Chondrocyte (in vitro differentiated cells): ENCODE measurements at regions not wholly inside any gene's neighbourhood (a gene's known extent, or its start where the extent isn't known, plus 50 kb on each side); places are given as distances from the start of the nearest gene placed in this dataset.
"Not testable (repeated sequence)": the region's sequence is repeated elsewhere in the genome, so short reads cannot be mapped to it uniquely, and the experiment has no call there.

ENCODE experiments used
- DNase-seq: peaks from one replicate; pipeline ENCODE4 v3.0.0; 2021; ENCODE audit warnings: mixed read lengths, low spot score
- H3K27ac Mint-ChIP-seq: one replicate; pipeline ENCODE4 v1.8.0; 2021; ENCODE audit warnings: mild to moderate bottlenecking, moderate library complexity, mixed read lengths; ENCODE audit not compliant: unreplicated experiment
- H3K27me3 Mint-ChIP-seq: 2 replicates; pipeline ENCODE4 v1.8.0; 2021; ENCODE audit warnings: low read depth, mixed read lengths
- H3K36me3 Mint-ChIP-seq: 2 replicates; pipeline ENCODE4 v1.8.0; 2021; ENCODE audit warnings: low read depth, mixed read lengths
- H3K4me1 Mint-ChIP-seq: 2 replicates; pipeline ENCODE4 v1.8.0; 2021; ENCODE audit warnings: low read depth, mild to moderate bottlenecking, mixed read lengths
- H3K4me3 Mint-ChIP-seq: one replicate; pipeline ENCODE4 v1.8.0; 2021; ENCODE audit warnings: mild to moderate bottlenecking, moderate library complexity, mixed read lengths; ENCODE audit not compliant: unreplicated experiment
- H3K9me3 Mint-ChIP-seq: 2 replicates; pipeline ENCODE4 v1.8.0; 2021; ENCODE audit warnings: low read depth, mixed read lengths
- TF ChIP-seq, protein P1 (sequence below): fragments of 200-600 bp; sonication (generic); IDR thresholded peaks from 2 replicates; pipeline ENCODE4 v1.5.0; 2021; ENCODE audit warnings: antibody characterized with exemption, mild to moderate bottlenecking, moderate library complexity

DNA sequence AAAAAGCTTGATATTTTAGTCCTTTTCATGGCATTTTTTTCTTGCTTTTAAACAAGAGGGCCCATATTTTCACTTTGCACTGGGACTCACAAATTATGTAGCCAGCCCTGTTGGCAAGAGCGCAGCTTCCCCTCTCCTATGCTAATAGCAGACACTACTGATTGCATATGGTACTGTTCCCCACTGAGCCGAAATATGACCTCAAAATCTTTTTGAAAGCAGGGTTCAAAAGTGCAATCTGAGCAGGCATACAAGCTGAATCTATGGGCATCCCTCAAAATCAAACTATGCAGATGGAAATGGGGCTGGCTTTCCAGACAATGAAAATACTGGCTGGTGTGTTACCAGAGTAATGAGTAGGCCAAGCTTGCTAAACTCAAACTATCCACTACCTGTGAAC is 225.2 kb upstream of the SETMAR start:
- H3K36me3 Mint-ChIP-seq, result peaks cover 4% of the 10 kb centered on the region
- TF ChIP-seq, protein P1, sequence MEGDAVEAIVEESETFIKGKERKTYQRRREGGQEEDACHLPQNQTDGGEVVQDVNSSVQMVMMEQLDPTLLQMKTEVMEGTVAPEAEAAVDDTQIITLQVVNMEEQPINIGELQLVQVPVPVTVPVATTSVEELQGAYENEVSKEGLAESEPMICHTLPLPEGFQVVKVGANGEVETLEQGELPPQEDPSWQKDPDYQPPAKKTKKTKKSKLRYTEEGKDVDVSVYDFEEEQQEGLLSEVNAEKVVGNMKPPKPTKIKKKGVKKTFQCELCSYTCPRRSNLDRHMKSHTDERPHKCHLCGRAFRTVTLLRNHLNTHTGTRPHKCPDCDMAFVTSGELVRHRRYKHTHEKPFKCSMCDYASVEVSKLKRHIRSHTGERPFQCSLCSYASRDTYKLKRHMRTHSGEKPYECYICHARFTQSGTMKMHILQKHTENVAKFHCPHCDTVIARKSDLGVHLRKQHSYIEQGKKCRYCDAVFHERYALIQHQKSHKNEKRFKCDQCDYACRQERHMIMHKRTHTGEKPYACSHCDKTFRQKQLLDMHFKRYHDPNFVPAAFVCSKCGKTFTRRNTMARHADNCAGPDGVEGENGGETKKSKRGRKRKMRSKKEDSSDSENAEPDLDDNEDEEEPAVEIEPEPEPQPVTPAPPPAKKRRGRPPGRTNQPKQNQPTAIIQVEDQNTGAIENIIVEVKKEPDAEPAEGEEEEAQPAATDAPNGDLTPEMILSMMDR, result no peak
- DNase-seq, result no peak
- H3K27ac Mint-ChIP-seq, result no peak overlapping the region
- H3K4me3 Mint-ChIP-seq, result no peak overlapping the region
- no peaks in the 10 kb centered on the region for H3K27me3 Mint-ChIP-seq
- peaks cover 15% of the 10 kb centered on the region for H3K9me3 Mint-ChIP-seq
- H3K4me1 Mint-ChIP-seq, result no peaks in the 10 kb centered on the region

DNA sequence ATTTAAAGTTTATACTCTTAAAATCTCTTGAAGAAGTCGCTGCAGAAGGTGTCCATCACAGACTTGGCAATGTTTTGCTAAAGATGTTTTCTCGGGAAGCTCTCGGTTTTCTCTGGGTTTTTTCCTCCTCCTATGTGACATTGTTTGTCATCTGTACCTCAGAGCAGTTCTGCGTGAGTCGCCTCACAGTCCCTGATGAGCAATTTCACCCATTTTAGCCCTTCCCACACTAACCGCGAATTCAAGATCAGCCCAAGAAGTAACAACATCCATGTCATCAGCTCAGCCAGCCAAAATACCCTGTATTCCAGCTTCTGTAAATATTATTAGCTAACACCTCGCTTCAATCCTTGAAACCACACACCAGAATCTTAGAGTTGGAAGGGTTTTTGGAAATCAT is 224.3 kb upstream of the SETMAR start:
- TF ChIP-seq, protein P1, result no peak
- Mint-ChIP-seq H3K27me3 (peaks cover 2% of the 10 kb centered on the region), H3K9me3 (peaks cover 8% of the 10 kb centered on the region), H3K4me3 (no peak overlapping the region), H3K27ac (no peak overlapping the region), H3K4me1 (no peaks in the 10 kb centered on the region), H3K36me3 (no peaks in the 10 kb centered on the region)
- no peak for DNase-seq

DNA sequence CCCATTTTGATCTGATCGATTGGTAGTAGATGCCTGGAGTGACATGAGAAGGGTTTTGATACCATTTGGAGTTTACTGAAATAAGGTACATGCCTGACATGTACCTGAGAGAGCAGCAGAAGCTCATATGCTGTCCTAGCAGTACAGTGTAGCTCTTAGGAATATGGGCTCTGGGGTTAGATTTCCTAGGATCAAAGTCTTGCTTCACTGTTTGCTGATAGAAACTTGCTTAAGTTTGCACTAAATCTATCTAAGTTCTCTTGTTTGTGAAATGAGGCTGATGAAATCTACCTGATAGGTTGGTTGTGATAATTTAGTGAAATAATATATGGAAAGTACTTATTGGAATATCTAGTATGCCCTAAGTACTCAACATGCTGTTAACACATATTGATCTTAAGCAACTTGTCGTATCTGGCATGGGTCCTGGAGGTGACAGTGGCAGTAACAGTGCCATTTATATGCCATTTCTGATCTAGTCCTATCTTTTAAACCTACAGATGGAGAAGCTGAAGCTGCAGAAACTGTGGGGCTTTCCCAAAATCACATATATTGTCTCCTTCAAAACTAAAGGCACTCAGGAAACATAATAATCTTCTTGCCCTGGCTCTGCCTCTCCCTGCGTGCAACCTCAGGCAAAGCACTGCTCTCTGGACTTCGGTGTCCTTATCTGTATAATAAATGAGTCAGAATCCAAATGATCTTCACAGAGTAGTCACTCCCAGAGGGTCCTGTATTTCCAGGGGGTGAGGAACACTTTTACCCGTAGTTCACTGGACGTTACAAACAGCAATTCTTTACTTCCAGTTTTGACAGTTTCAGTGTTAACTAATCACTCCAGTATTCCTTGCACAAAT is 223.6 kb upstream of the SETMAR start:
- Mint-ChIP-seq H3K27ac (no peak overlapping the region), H3K36me3 (no peaks in the 10 kb centered on the region), H3K4me1 (no peaks in the 10 kb centered on the region), H3K4me3 (no peak overlapping the region), H3K9me3 (peaks cover 8% of the 10 kb centered on the region), H3K27me3 (peaks cover 2% of the 10 kb centered on the region)
- DNase-seq, result no peak
- TF ChIP-seq, protein P1, result no peak

DNA sequence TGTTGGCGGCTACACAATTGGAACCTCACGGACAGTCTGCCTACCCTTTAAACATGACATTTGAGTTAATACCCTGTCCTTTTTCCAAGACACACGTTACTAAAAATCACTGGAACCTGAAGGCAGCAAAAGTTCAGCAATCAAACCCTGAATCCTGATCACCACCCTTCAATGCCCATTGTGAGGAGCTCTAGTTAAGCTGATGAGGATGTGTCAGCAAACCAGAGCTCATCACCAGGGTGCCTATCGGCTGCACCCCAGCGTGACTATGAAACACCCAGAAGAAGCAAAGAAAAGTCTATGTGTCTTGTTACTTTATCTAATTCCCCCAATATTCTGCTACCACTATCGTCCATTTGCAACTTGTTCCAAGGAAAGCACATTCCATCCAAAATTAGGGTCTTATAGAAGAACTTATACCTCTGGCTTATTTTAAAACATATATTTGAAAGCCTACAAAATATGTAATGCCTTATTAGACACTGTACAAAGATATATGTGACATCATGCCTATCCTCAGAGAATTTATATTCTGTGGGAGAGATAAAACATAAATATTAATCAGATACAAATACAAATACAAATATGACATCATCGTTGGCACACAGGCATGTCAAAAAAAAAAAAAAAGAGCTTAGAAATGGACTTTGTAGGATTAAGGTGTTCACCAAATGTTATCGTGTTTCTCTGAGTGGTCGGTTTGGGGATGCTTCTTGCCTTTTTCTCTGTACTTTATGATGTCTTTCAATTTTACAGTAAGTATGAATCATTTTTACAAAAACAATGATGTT is 219.7 kb upstream of the SETMAR start:
- Mint-ChIP-seq H3K9me3 (no peaks in the 10 kb centered on the region), H3K4me1 (no peaks in the 10 kb centered on the region), H3K4me3 (no peak overlapping the region), H3K27ac (no peak overlapping the region), H3K36me3 (no peaks in the 10 kb centered on the region), H3K27me3 (peaks cover 4% of the 10 kb centered on the region)
- no peak for DNase-seq
- TF ChIP-seq, protein P1, result no peak

DNA sequence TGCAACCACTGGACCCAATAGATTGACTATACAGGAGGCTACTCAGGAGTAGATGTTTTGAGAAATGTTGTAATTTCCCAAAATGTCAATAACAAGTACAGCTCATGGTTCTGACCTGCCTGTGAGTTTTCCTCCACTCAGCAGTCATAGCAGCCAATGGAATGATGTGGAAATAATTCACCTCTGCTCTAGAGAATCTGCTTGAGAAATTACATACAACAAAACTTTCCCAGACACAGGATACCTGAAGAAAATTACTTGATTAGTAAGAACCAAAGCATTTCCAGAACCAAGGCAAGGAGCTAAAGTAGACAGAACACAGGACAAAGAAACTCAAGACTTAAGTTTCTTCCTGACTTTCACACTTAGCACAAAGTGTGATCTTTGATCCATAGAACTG is 218.9 kb upstream of the SETMAR start:
- H3K4me1 Mint-ChIP-seq, result no peaks in the 10 kb centered on the region
- no peak for DNase-seq
- H3K4me3 Mint-ChIP-seq, result no peak overlapping the region
- peaks cover 4% of the 10 kb centered on the region for H3K27me3 Mint-ChIP-seq
- H3K27ac Mint-ChIP-seq, result no peak overlapping the region
- TF ChIP-seq, protein P1, result no peak
- H3K36me3 Mint-ChIP-seq, result no peaks in the 10 kb centered on the region
- no peaks in the 10 kb centered on the region for H3K9me3 Mint-ChIP-seq

DNA sequence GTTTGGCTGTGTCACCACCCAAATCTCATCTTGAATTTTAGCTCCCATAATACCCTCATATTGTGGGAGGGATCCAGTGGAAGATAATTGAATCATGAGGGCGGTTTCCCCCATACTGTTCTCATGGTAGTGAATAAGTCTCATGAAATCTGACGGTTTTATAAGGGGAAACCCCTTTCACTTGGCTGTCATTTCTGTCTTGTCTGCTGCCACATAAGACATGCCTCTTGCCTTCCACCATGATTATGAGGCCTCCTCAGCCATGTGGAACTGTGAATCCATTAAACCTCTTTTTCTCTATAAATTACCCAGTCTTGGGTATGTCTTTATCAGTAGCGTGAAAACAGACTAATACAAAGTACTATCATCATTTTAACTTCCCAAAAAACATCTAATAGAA is 216.5 kb upstream of the SETMAR start:
- not testable (repeated sequence) for H3K4me3 Mint-ChIP-seq, H3K36me3 Mint-ChIP-seq, H3K4me1 Mint-ChIP-seq

More for the DNA sequence above, 216.5 kb upstream of the SETMAR start:
- H3K9me3 Mint-ChIP-seq, H3K27ac Mint-ChIP-seq, DNase-seq, H3K27me3 Mint-ChIP-seq: not testable (repeated sequence)
